Fibroblast of the aortic adventitia (primary cell): ENCODE measurements at regions not wholly inside any gene's neighbourhood (a gene's known extent, or its start where the extent isn't known, plus 50 kb on each side); places are given as distances from the start of the nearest gene placed in this dataset.

ENCODE experiments used
- DNase-seq: peaks from one replicate; pipeline ENCODE4 v3.0.0-alpha.2; 2010; ENCODE audit warnings: low read depth
- H3K4me3 ChIP-seq: 2 replicates; pipeline ENCODE4 v1.5.1; 2011; ENCODE audit warnings: low read depth, mild to moderate bottlenecking, control low read depth, low read length, moderate library complexity
- CTCF ChIP-seq: IDR thresholded peaks from 2 replicates; pipeline ENCODE4 v1.5.1; 2011; ENCODE audit warnings: mild to moderate bottlenecking, low read length, control low read depth, inconsistent platforms; ENCODE audit not compliant: insufficient read depth

DNA sequence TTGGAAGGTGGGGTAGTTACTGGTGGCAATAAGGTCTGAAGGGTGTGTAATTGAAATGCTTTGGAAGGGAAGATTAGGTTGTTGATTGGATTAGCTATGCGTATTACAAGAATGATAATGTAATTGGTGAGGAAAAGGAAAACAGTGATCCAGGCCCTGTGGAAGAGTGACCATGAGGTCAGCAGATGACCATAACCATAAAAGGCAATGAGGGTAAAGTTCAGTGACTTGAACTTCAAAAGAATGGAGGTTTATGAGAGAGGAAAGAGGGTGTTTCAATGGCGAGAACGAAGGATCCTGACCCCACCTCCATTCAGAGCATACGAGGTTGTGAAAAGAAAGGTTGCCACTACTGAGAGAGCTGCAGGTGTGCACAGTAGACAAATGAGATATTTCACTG lies 439.7 kb downstream of the CCSER2 start:
- H3K4me3 ChIP-seq = no peak overlapping the region
- no peak for TF ChIP-seq CTCF
- DNase-seq = no peak

GRCh38 chr10:84770824-84771223 lies 442.4 kb downstream of the CCSER2 start:
- no peak for DNase-seq
- TF ChIP-seq CTCF = no peak
- no peak overlapping the region for H3K4me3 ChIP-seq

DNA sequence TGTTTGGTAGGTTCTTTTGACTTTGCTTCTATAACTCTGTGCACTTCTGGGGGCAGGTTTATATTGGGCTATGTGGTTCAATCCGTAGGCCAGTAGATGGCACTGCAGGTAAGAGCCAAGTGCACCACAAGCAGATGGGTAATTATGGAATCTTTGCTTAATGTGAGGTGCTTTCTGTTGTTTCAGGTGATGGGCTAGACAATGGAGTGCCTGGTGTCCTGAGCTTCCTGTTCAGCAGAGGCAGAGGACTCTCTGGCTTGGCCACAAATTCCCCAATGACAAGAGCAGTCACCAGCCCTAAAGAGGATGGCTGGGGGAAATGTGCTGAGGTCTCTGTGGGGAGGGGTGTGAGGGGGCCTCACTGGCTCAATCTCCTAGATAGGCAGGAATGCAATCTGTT lies 455.0 kb downstream of the CCSER2 start:
- H3K4me3 ChIP-seq = no peak overlapping the region
- no peak for TF ChIP-seq CTCF
- DNase-seq = no peak

DNA sequence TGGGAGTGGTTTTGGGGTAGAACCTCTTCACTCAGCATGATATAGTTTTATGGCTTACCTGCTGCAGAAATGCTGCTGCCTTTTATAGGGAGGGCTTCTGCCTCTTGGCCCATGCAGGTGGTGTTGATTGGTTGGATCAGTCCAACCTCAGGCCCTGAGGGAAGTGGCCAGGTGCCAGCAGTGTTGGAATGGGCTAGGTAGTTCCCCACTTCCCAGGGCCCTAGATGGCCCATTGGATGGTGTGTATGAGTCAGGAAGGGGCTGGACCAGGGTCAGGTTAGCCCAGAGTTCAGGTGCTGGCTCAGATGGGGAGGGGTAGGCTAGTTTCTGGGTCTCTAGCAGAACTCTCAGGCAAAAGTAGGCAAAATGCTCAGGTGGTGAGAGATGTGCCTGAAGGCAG lies 455.5 kb downstream of the CCSER2 start:
- DNase-seq = no peak
- H3K4me3 ChIP-seq = no peak overlapping the region
- TF ChIP-seq CTCF = no peak

DNA sequence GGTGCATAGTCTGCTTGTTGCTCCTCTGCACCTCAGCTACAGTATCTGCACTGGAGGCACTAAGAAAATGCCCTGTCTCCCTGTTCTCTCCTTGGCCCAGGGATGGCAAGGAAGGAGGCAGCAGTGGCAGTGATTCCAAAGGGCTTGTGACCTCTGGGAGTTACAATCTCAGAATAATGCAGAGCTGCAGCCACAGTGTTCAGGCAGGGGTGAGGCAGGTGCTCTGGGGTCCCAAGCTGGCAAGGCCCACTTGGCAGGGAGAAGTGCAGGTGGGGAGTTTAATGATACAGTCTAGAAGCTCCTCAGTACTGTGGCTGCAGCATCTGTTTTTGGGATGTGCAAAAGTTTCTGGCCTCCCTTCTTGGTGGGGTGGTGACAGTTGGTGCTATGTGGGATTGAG lies 456.4 kb downstream of the CCSER2 start:
- no peak for TF ChIP-seq CTCF
- H3K4me3 ChIP-seq = no peak overlapping the region
- no peak for DNase-seq

- no peak for DNase-seq
- TF ChIP-seq CTCF = no peak
- no peak overlapping the region for H3K4me3 ChIP-seq
Observed at GRCh38 chr10:84789026-84789425, 460.6 kb downstream of the CCSER2 start.

DNA sequence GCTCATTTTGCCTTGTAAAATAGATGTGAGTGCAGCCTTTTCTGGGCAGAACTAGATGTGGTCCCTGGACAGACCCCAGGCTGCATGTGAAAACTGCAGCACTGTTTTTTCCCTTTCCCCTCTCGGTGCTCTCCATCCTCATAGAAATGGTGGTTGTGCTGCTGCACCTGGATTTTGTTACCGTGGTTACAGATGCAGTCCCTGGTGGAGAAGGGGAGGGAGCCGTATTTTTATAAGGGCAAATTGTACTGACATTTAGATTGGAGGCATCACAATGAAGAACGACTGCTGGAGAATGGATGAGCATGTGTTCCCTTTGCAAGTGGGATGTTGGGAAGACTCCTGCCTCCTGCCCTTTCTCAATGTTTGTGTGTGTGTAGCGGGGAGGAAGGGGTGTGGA lies 469.9 kb downstream of the CCSER2 start:
- no peak for DNase-seq
- H3K4me3 ChIP-seq = no peak overlapping the region
- no peak for TF ChIP-seq CTCF
